DOHH2 (cell line): ENCODE measurements at regions not wholly inside any gene's neighbourhood (a gene's known extent, or its start where the extent isn't known, plus 50 kb on each side); places are given as distances from the start of the nearest gene placed in this dataset.

Experiments used
- H3F3A ChIP-seq: fragments of 200-600 bp; sonication (generic), shearing (Covaris generic); 2 replicates; pipeline ENCODE4 v1.6.0; 2016; ENCODE audit warnings: antibody characterized with exemption, mild to moderate bottlenecking; ENCODE audit not compliant: control insufficient read depth, insufficient read depth
- H3K27ac ChIP-seq: fragments of 200-600 bp; sonication (generic); 2 replicates; pipeline ENCODE4 v1.5.1; 2014; ENCODE audit warnings: low read depth, mild to moderate bottlenecking, low read length, moderate library complexity
- H3K27me3 ChIP-seq: fragments of 200-600 bp; sonication (generic); 2 replicates; pipeline ENCODE4 v1.6.1; 2014; ENCODE audit warnings: mild to moderate bottlenecking, low read length, mixed read lengths; ENCODE audit not compliant: control insufficient read depth
- H3K36me3 ChIP-seq: fragments of 200-600 bp; sonication (generic); 2 replicates; pipeline ENCODE4 v1.6.1; 2014; ENCODE audit warnings: mild to moderate bottlenecking, low read length, moderate library complexity, mixed read lengths; ENCODE audit not compliant: control insufficient read depth
- H3K4me1 ChIP-seq: fragments of 200-600 bp; sonication (generic); 2 replicates; pipeline ENCODE4 v1.6.1; 2014; ENCODE audit warnings: mild to moderate bottlenecking, low read length, mixed read lengths; ENCODE audit not compliant: control insufficient read depth
- H3K4me2 ChIP-seq: fragments of 200-600 bp; sonication (generic); 2 replicates; pipeline ENCODE4 v1.6.0; 2014; ENCODE audit warnings: mild to moderate bottlenecking, low read length, moderate library complexity
- H3K4me3 ChIP-seq: fragments of 200-600 bp; sonication (generic); 2 replicates; pipeline ENCODE4 v1.5.1; 2014; ENCODE audit warnings: mild to moderate bottlenecking, low read length, mixed read lengths
- H3K79me2 ChIP-seq: fragments of 200-600 bp; sonication (generic); 2 replicates; pipeline ENCODE4 v1.6.1; 2014; ENCODE audit warnings: mild to moderate bottlenecking, low read length, mixed read lengths; ENCODE audit not compliant: control insufficient read depth
- H3K9me2 ChIP-seq: fragments of 200-600 bp; sonication (generic); replicated peaks from 2 replicates; pipeline ENCODE4 v1.6.1; 2014; ENCODE audit warnings: mild to moderate bottlenecking, low read length, mixed read lengths; ENCODE audit not compliant: control insufficient read depth
- H3K9me3 ChIP-seq: fragments of 200-600 bp; sonication (generic); 2 replicates; pipeline ENCODE4 v1.6.1; 2014; ENCODE audit warnings: antibody characterized with exemption, low read length, mixed read lengths; ENCODE audit not compliant: control insufficient read depth, insufficient read depth
- H4K20me1 ChIP-seq: fragments of 200-600 bp; sonication (generic); 2 replicates; pipeline ENCODE4 v1.6.0; 2014; ENCODE audit warnings: low read depth, mild to moderate bottlenecking, antibody characterized with exemption, low read length, moderate library complexity; ENCODE audit not compliant: control insufficient read depth, insufficient read depth
- CTCF ChIP-seq: fragments of 200-600 bp; sonication (generic); IDR thresholded peaks from one replicate; pipeline ENCODE4 v1.5.1; 2014; ENCODE audit warnings: antibody characterized with exemption, mild to moderate bottlenecking, low read depth, low read length; ENCODE audit not compliant: poor library complexity, severe bottlenecking
- EZH2phosphoT487 ChIP-seq: fragments of 200-600 bp; sonication (generic); IDR thresholded peaks from 2 replicates; pipeline ENCODE4 v1.6.1; 2017; ENCODE audit warnings: borderline replicate concordance, mild to moderate bottlenecking, antibody characterized with exemption, low read length, moderate library complexity, mixed read lengths

GRCh38 chr6:120992257-120992656 is 342.0 kb downstream of the TBC1D32 start:
- H3F3A ChIP-seq = no peaks in the 10 kb centered on the region
- no peak overlapping the region for H3K4me2 ChIP-seq
- no peak overlapping the region for H3K4me3 ChIP-seq
- no peaks in the 10 kb centered on the region for H3K27me3 ChIP-seq
- H3K36me3 ChIP-seq = no peaks in the 10 kb centered on the region
- H3K27ac ChIP-seq = no peak overlapping the region
- no peaks in the 10 kb centered on the region for H3K9me2 ChIP-seq
- no peaks in the 10 kb centered on the region for H3K79me2 ChIP-seq
- TF ChIP-seq CTCF = no peak
- TF ChIP-seq EZH2phosphoT487 = no peak
- no peaks in the 10 kb centered on the region for H3K9me3 ChIP-seq
- H3K4me1 ChIP-seq = no peaks in the 10 kb centered on the region
- H4K20me1 ChIP-seq = no peaks in the 10 kb centered on the region

GRCh38 chr6:120990866-120991265 is 343.4 kb downstream of the TBC1D32 start:
- TF ChIP-seq EZH2phosphoT487 = no peak
- no peak for TF ChIP-seq CTCF

GRCh38 chr6:120981835-120982234 is 352.4 kb downstream of the TBC1D32 start:
- Histone ChIP-seq H3K79me2 (no peaks in the 10 kb centered on the region), H3K36me3 (no peaks in the 10 kb centered on the region), H3K9me2 (no peaks in the 10 kb centered on the region), H3F3A (no peaks in the 10 kb centered on the region), H3K27me3 (no peaks in the 10 kb centered on the region), H3K27ac (no peak overlapping the region), H3K9me3 (no peaks in the 10 kb centered on the region), H4K20me1 (no peaks in the 10 kb centered on the region), H3K4me1 (no peaks in the 10 kb centered on the region), H3K4me3 (no peak overlapping the region), H3K4me2 (no peak overlapping the region)
- TF ChIP-seq CTCF (no peak), EZH2phosphoT487 (no peak)

More at GRCh38 chr6:120990866-120991265, 343.4 kb downstream of the TBC1D32 start:
- Histone ChIP-seq H3K4me1 (no peaks in the 10 kb centered on the region), H3K79me2 (no peaks in the 10 kb centered on the region), H3K9me2 (no peaks in the 10 kb centered on the region), H3K9me3 (no peaks in the 10 kb centered on the region), H3K4me3 (no peak overlapping the region), H3F3A (no peaks in the 10 kb centered on the region), H3K27me3 (no peaks in the 10 kb centered on the region), H3K36me3 (no peaks in the 10 kb centered on the region), H4K20me1 (no peaks in the 10 kb centered on the region), H3K27ac (no peak overlapping the region), H3K4me2 (no peak overlapping the region)

GRCh38 chr6:120966321-120966720 is 368.0 kb downstream of the TBC1D32 start:
- Histone ChIP-seq H3K79me2 (no peaks in the 10 kb centered on the region), H3K9me3 (no peaks in the 10 kb centered on the region), H3K4me2 (no peak overlapping the region)

More at GRCh38 chr6:120966321-120966720, 368.0 kb downstream of the TBC1D32 start:
- Histone ChIP-seq H3K9me2 (no peaks in the 10 kb centered on the region), H3F3A (no peaks in the 10 kb centered on the region), H4K20me1 (no peaks in the 10 kb centered on the region), H3K27me3 (no peaks in the 10 kb centered on the region), H3K4me3 (no peak overlapping the region), H3K27ac (no peak overlapping the region), H3K4me1 (no peaks in the 10 kb centered on the region), H3K36me3 (no peaks in the 10 kb centered on the region)
- TF ChIP-seq CTCF (no peak), EZH2phosphoT487 (no peak)
